OCI-LY1 (cell line): ENCODE measurements at regions not wholly inside any gene's neighbourhood (a gene's known extent, or its start where the extent isn't known, plus 50 kb on each side); places are given as distances from the start of the nearest gene placed in this dataset.

Source experiments
- H2AFZ ChIP-seq: fragments of 200-600 bp; sonication (generic), shearing (Covaris generic); 2 replicates; pipeline ENCODE4 v1.6.0; 2014; ENCODE audit warnings: antibody characterized with exemption, mild to moderate bottlenecking, low read length
- H3F3A ChIP-seq: fragments of 200-600 bp; sonication (generic), shearing (Covaris generic); 2 replicates; pipeline ENCODE4 v1.6.0; 2014; ENCODE audit warnings: mild to moderate bottlenecking, antibody characterized with exemption, low read length, moderate library complexity; ENCODE audit not compliant: insufficient read depth
- H3K27ac ChIP-seq: fragments of 200-600 bp; sonication (generic); 2 replicates; pipeline ENCODE4 v1.5.1; 2014; ENCODE audit warnings: low read length, mixed run types, mild to moderate bottlenecking, low read depth; ENCODE audit not compliant: poor library complexity, severe bottlenecking
- H3K27me3 ChIP-seq: fragments of 200-600 bp; sonication (generic); 2 replicates; pipeline ENCODE4 v1.6.0; 2014; ENCODE audit warnings: antibody characterized with exemption, mild to moderate bottlenecking, low read length, moderate library complexity; ENCODE audit not compliant: insufficient read depth
- H3K36me3 ChIP-seq: fragments of 200-600 bp; sonication (generic); 2 replicates; pipeline ENCODE4 v1.6.1; 2014; ENCODE audit warnings: mild to moderate bottlenecking, antibody characterized with exemption, low read length, moderate library complexity, mixed read lengths; ENCODE audit not compliant: insufficient read depth
- H3K4me1 ChIP-seq: fragments of 200-600 bp; sonication (generic); 2 replicates; pipeline ENCODE4 v1.5.1; 2014; ENCODE audit warnings: mild to moderate bottlenecking, low read length, moderate library complexity; ENCODE audit not compliant: insufficient read depth, severe bottlenecking
- H3K4me2 ChIP-seq: fragments of 200-600 bp; sonication (generic), shearing (Covaris generic); 2 replicates; pipeline ENCODE4 v1.6.1; 2014; ENCODE audit warnings: low read length
- H3K4me3 ChIP-seq: fragments of 200-600 bp; sonication (generic); 2 replicates; pipeline ENCODE4 v1.5.1; 2014; ENCODE audit warnings: low read length, low read depth, mild to moderate bottlenecking, mixed read lengths; ENCODE audit not compliant: poor library complexity, severe bottlenecking
- H3K79me2 ChIP-seq: fragments of 200-600 bp; shearing (Covaris generic); 2 replicates; pipeline ENCODE4 v1.6.1; 2016; ENCODE audit warnings: mixed run types, low read length, mixed read lengths; ENCODE audit not compliant: insufficient read depth
- H3K9ac ChIP-seq: fragments of 200-600 bp; sonication (generic), shearing (Covaris generic); 2 replicates; pipeline ENCODE4 v1.6.1; 2014; ENCODE audit warnings: mild to moderate bottlenecking, low read length, mixed read lengths
- H3K9me2 ChIP-seq: fragments of 200-600 bp; sonication (generic), shearing (Covaris generic); 2 replicates; pipeline ENCODE4 v1.6.1; 2014; ENCODE audit warnings: low read depth, mild to moderate bottlenecking, low read length, mixed read lengths
- H3K9me3 ChIP-seq: fragments of 200-600 bp; shearing (Covaris generic); 2 replicates; pipeline ENCODE4 v1.6.1; 2014; ENCODE audit warnings: low read length, mixed read lengths
- H4K20me1 ChIP-seq: fragments of 200-600 bp; sonication (generic), shearing (Covaris generic); 2 replicates; pipeline ENCODE4 v1.6.0; 2016; ENCODE audit warnings: mild to moderate bottlenecking, low read length; ENCODE audit not compliant: insufficient read depth
- CTCF ChIP-seq: fragments of 200-600 bp; sonication (generic), shearing (Covaris generic); IDR thresholded peaks from 2 replicates; pipeline ENCODE4 v1.5.1; 2017; ENCODE audit warnings: mild to moderate bottlenecking, antibody characterized with exemption, low read length, moderate library complexity, mixed read lengths
- EZH2 ChIP-seq: fragments of 200-600 bp; sonication (generic), shearing (Covaris generic); IDR thresholded peaks from 2 replicates; pipeline ENCODE4 v1.8.0; 2017; ENCODE audit warnings: borderline replicate concordance, mixed run types, mild to moderate bottlenecking, antibody characterized with exemption, low read length, moderate library complexity, mixed read lengths

GRCh38 chr6:105994591-105995390 is 91.3 kb upstream of the PRDM1 start:
- no peak overlapping the region for H2AFZ ChIP-seq
- no peaks in the 10 kb centered on the region for H4K20me1 ChIP-seq
- H3K4me1 ChIP-seq: peaks cover 12% of the 10 kb centered on the region
- no peaks in the 10 kb centered on the region for H3K27me3 ChIP-seq
- no peaks in the 10 kb centered on the region for H3K79me2 ChIP-seq
- H3K9me2 ChIP-seq: no peaks in the 10 kb centered on the region
- no peaks in the 10 kb centered on the region for H3K9me3 ChIP-seq
- no peak overlapping the region for H3K27ac ChIP-seq
- H3K4me2 ChIP-seq: no peak overlapping the region
- H3K4me3 ChIP-seq: no peak overlapping the region
- H3F3A ChIP-seq: no peaks in the 10 kb centered on the region
- no peak for TF ChIP-seq CTCF
- H3K9ac ChIP-seq: no peak overlapping the region
- H3K36me3 ChIP-seq: no peaks in the 10 kb centered on the region

GRCh38 chr6:105994118-105994590 is 92.0 kb upstream of the PRDM1 start:
- no peaks in the 10 kb centered on the region for H3K79me2 ChIP-seq
- no peak for TF ChIP-seq CTCF
- TF ChIP-seq EZH2: no peak
- H3K27me3 ChIP-seq: no peaks in the 10 kb centered on the region
- no peak overlapping the region for H3K27ac ChIP-seq
- H3K9me3 ChIP-seq: no peaks in the 10 kb centered on the region
- H3F3A ChIP-seq: no peaks in the 10 kb centered on the region
- no peak overlapping the region for H2AFZ ChIP-seq
- no peaks in the 10 kb centered on the region for H3K36me3 ChIP-seq
- no peaks in the 10 kb centered on the region for H3K9me2 ChIP-seq
- H3K4me1 ChIP-seq: peaks cover 12% of the 10 kb centered on the region
- no peak overlapping the region for H3K4me3 ChIP-seq
- no peak overlapping the region for H3K4me2 ChIP-seq
- no peak overlapping the region for H3K9ac ChIP-seq
- H4K20me1 ChIP-seq: no peaks in the 10 kb centered on the region

DNA sequence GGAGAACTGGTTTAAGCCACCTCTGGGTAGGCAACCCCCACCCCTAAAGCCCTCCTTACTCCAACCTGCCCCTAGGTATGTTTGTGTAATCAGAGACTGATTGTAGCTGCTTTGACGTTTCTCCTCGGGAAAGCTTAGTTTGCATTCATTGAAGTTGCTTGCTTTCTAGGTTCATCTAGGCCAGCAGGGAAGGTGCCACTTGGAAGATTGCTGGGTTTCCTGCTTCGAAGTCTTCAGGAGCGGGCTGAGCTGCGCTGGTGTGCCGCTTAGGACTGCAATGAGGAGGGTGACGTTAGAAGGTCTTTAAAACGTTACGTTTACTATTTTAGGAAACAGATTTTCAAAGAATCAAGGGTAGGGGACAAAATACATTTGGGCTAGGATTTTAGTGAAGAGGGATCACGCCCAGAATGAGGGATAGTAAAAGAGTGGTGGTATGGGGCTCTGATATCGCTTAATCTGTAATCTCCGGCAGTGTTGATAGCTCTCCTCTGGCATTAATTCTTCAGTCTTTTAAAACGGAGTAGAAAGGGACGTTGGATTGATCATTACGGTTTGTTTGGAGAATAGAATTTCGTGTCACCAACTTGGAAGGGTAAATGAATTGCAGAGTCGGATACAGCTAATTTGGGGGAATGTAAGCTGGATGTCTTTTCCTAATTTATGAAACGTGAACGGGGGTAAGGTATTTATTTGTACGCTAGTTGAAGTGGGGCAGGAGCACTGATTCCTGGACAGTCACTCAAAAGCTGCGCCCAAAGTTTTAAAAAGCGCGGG is 92.6 kb upstream of the PRDM1 start:
- Histone ChIP-seq H3K4me3 (no peak overlapping the region), H3K36me3 (no peaks in the 10 kb centered on the region), H3K4me2 (no peak overlapping the region)

More for the DNA sequence above, 92.6 kb upstream of the PRDM1 start:
- H3K27me3 ChIP-seq: no peaks in the 10 kb centered on the region
- no peaks in the 10 kb centered on the region for H3K9me2 ChIP-seq
- H3K9me3 ChIP-seq: no peaks in the 10 kb centered on the region
- H3F3A ChIP-seq: no peaks in the 10 kb centered on the region
- TF ChIP-seq EZH2 (no peak), CTCF (no peak)
- H2AFZ ChIP-seq: no peak overlapping the region
- H3K9ac ChIP-seq: no peak overlapping the region
- H3K4me1 ChIP-seq: peaks cover 12% of the 10 kb centered on the region
- no peaks in the 10 kb centered on the region for H4K20me1 ChIP-seq
- no peaks in the 10 kb centered on the region for H3K79me2 ChIP-seq
- H3K27ac ChIP-seq: no peak overlapping the region
